ENCODE measurements at regions not wholly inside any gene's neighbourhood (a gene's known extent, or its start where the extent isn't known, plus 50 kb on each side); places are given as distances from the start of the nearest gene placed in this dataset.

DNA sequence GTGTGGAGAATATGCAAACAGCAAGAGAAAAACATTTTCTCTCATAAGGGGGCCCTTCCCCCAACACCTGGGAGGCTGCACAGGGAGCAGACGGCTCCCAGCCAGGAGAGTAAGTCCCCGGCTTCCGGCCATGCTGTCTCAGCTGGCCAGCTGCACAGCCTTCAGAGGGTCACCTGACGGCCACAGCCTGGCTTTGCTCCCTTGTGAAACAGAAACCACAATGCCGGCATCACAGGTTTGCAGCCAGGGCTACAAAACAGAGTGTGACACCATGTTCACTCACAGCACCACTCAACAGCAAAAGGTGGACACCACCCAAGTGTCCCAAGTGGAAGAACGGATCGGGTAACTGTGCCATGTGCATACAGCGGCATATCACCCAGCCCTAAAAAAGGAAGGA, 86.9 kb upstream of the GPC1 start:
- TF ChIP-seq, protein P1, sequence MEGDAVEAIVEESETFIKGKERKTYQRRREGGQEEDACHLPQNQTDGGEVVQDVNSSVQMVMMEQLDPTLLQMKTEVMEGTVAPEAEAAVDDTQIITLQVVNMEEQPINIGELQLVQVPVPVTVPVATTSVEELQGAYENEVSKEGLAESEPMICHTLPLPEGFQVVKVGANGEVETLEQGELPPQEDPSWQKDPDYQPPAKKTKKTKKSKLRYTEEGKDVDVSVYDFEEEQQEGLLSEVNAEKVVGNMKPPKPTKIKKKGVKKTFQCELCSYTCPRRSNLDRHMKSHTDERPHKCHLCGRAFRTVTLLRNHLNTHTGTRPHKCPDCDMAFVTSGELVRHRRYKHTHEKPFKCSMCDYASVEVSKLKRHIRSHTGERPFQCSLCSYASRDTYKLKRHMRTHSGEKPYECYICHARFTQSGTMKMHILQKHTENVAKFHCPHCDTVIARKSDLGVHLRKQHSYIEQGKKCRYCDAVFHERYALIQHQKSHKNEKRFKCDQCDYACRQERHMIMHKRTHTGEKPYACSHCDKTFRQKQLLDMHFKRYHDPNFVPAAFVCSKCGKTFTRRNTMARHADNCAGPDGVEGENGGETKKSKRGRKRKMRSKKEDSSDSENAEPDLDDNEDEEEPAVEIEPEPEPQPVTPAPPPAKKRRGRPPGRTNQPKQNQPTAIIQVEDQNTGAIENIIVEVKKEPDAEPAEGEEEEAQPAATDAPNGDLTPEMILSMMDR (IDR thresholded peaks at IDR 0.05) = no peak
- DNase-seq (no peak), ATAC-seq (no peak)
- no peak overlapping the region for H3K27ac Mint-ChIP-seq
- no peaks in the 10 kb centered on the region for H3K27me3 ChIP-seq (ENCODE audit: control insufficient read depth, insufficient read depth, low read length)
- no peaks in the 10 kb centered on the region for H3K9me3 Mint-ChIP-seq
- no peaks in the 10 kb centered on the region for H3K9me3 ChIP-seq (ENCODE audit: control insufficient read depth, insufficient read depth, low read length)
- peaks cover 0 to 2% of the 10 kb centered on the region in 2 donors for H3K27me3 Mint-ChIP-seq (ENCODE audit: low read depth in 2 of 2)
- no peaks in the 10 kb centered on the region for H3K4me1 Mint-ChIP-seq
- H3K4me1 ChIP-seq (ENCODE audit: control insufficient read depth, insufficient read depth, low read length) = no peaks in the 10 kb centered on the region
- WGBS (ENCODE audit: insufficient coverage) = 75% methylated on average over 8 of the region's 8 CpGs
- intact Hi-C loops (cut with micrococcal nuclease) = no loop called here
- H3K36me3 Mint-ChIP-seq = no peaks in the 10 kb centered on the region
- H3K36me3 ChIP-seq (ENCODE audit: control insufficient read depth, insufficient read depth, low read length) = no peaks in the 10 kb centered on the region
- H3K27ac ChIP-seq (ENCODE audit: low read length) = no peak overlapping the region
- no peak overlapping the region for H3K4me3 Mint-ChIP-seq
- no peak overlapping the region for H3K4me3 ChIP-seq (ENCODE audit: low read length)

DNA sequence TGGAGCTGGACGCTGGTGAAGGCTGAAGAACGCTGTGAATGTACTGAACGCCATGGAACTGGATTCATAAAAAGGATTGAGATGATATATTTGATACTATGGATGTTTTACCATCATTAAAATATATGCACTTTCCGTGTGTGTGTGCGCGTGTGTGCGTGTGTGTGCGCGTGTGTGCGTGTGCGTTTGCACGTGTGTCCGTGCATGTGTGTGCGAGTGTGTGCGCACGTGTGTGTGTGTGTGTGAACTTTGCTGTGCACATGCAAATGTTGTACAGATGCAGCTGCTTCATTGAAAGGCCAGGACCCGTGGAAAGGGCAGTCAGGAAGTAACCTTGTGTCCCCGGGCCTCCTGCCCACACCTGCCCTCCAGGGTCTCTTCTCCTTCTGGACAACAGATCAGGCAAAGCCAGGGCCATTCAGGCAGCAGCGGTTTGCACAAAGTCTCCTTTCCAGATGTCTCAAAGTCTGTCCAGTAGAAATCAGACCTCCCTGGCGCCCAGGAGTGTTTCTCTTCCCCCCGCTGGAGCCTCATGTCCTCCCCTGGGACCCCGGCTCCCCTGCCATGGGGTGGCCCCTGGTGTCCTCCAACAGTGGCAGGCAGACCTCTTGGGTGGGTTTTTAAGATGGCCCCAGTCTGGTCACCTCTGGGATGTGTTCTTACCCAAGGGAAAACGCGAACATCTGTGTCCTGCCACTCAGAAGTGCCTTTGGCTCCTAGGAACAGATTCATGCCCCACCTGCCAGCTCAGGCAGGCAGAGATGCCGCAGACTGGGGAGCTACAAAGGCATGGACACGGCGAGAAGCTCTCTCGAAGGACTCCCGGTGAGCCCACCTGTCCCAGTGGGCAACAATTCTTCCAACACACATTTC, 86.1 kb upstream of the GPC1 start:
- H3K9me3 Mint-ChIP-seq = no peaks in the 10 kb centered on the region
- TF ChIP-seq, protein P1 (IDR thresholded peaks at IDR 0.05) = no peak
- H3K4me3 Mint-ChIP-seq = no peak overlapping the region
- WGBS (ENCODE audit: insufficient coverage) = 81% methylated on average over 29 of the region's 29 CpGs
- Histone ChIP-seq H3K4me1 (ENCODE audit: control insufficient read depth, insufficient read depth, low read length) (no peaks in the 10 kb centered on the region), H3K4me3 (ENCODE audit: low read length) (no peak overlapping the region), H3K36me3 (ENCODE audit: control insufficient read depth, insufficient read depth, low read length) (no peaks in the 10 kb centered on the region), H3K27ac (ENCODE audit: low read length) (no peak overlapping the region), H3K27me3 (ENCODE audit: control insufficient read depth, insufficient read depth, low read length) (no peaks in the 10 kb centered on the region), H3K9me3 (ENCODE audit: control insufficient read depth, insufficient read depth, low read length) (no peaks in the 10 kb centered on the region)
- no peaks in the 10 kb centered on the region for H3K4me1 Mint-ChIP-seq
- H3K36me3 Mint-ChIP-seq = no peaks in the 10 kb centered on the region
- ATAC-seq (no peak), DNase-seq (no peak)
- H3K27ac Mint-ChIP-seq = no peak overlapping the region
- intact Hi-C loops (cut with micrococcal nuclease) = no loop called here
- peaks cover 0 to 2% of the 10 kb centered on the region in 2 donors for H3K27me3 Mint-ChIP-seq (ENCODE audit: low read depth in 2 of 2)

DNA sequence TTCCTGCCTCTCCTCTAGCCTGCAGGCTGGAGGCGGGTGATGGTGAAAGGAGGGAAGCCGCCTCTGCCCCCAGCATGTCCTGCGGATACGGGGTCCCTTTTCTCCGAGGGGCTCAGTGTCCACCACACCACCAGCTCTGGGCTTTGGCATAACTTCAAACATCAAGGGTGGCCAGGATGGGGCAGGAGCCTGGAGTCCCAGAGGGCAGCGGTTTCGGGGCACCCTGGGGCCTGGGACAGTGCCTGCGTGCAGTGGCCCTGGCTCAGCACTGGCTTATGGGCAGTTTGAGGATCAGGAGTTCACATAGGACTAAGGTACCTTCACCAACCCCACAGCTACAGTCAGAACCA, 85.5 kb upstream of the GPC1 start:
- Histone ChIP-seq H3K36me3 (ENCODE audit: control insufficient read depth, insufficient read depth, low read length) (no peaks in the 10 kb centered on the region), H3K9me3 (ENCODE audit: control insufficient read depth, insufficient read depth, low read length) (no peaks in the 10 kb centered on the region), H3K4me3 (ENCODE audit: low read length) (no peak overlapping the region), H3K27ac (ENCODE audit: low read length) (no peak overlapping the region), H3K27me3 (ENCODE audit: control insufficient read depth, insufficient read depth, low read length) (no peaks in the 10 kb centered on the region), H3K4me1 (ENCODE audit: control insufficient read depth, insufficient read depth, low read length) (no peaks in the 10 kb centered on the region)
- ATAC-seq (no peak), DNase-seq (no peak)
- intact Hi-C loops (cut with micrococcal nuclease) = no loop called here
- H3K36me3 Mint-ChIP-seq = no peaks in the 10 kb centered on the region
- TF ChIP-seq, protein P1 (IDR thresholded peaks at IDR 0.05) = no peak
- no peak overlapping the region for H3K27ac Mint-ChIP-seq
- no peaks in the 10 kb centered on the region for H3K9me3 Mint-ChIP-seq
- no peaks in the 10 kb centered on the region for H3K4me1 Mint-ChIP-seq
- 92% methylated on average over 8 of the region's 8 CpGs for WGBS (ENCODE audit: insufficient coverage)
- H3K27me3 Mint-ChIP-seq (ENCODE audit: low read depth in 2 of 2) = peaks cover 0 to 2% of the 10 kb centered on the region in 2 donors
- H3K4me3 Mint-ChIP-seq = no peak overlapping the region

GRCh38 chr2:240350696-240351087, 84.8 kb upstream of the GPC1 start:
- Mint-ChIP-seq H3K4me3 (no peak overlapping the region), H3K27me3 (ENCODE audit: low read depth in 2 of 2) (peaks cover 0 to 2% of the 10 kb centered on the region in 2 donors), H3K36me3 (no peaks in the 10 kb centered on the region), H3K27ac (no peak overlapping the region), H3K9me3 (no peaks in the 10 kb centered on the region), H3K4me1 (no peaks in the 10 kb centered on the region)
- H3K4me3 ChIP-seq (ENCODE audit: low read length) = no peak overlapping the region
- no peaks in the 10 kb centered on the region for H3K27me3 ChIP-seq (ENCODE audit: control insufficient read depth, insufficient read depth, low read length)
- 88% methylated on average over 15 of the region's 15 CpGs for WGBS (ENCODE audit: insufficient coverage)
- no peak for ATAC-seq
- H3K36me3 ChIP-seq (ENCODE audit: control insufficient read depth, insufficient read depth, low read length) = no peaks in the 10 kb centered on the region
- no peaks in the 10 kb centered on the region for H3K4me1 ChIP-seq (ENCODE audit: control insufficient read depth, insufficient read depth, low read length)
- DNase-seq = no peak
- no peaks in the 10 kb centered on the region for H3K9me3 ChIP-seq (ENCODE audit: control insufficient read depth, insufficient read depth, low read length)
- intact Hi-C loops (cut with micrococcal nuclease) = no loop called here
- TF ChIP-seq, protein P1 (IDR thresholded peaks at IDR 0.05) = no peak
- H3K27ac ChIP-seq (ENCODE audit: low read length) = no peak overlapping the region
